NCI-H2171 treated with DMSO at 0.1 percent for 48 hours (cell line): ENCODE measurements at regions not wholly inside any gene's neighbourhood (a gene's known extent, or its start where the extent isn't known, plus 50 kb on each side); places are given as distances from the start of the nearest gene placed in this dataset.
A peak's percentile ranks its signal among the peaks of the same experiment; 100 is the strongest.

Experiments
- DNase-seq: peaks from one replicate; lab custom pipeline; 2025; lab: John Stamatoyannopoulos, UW

DNA sequence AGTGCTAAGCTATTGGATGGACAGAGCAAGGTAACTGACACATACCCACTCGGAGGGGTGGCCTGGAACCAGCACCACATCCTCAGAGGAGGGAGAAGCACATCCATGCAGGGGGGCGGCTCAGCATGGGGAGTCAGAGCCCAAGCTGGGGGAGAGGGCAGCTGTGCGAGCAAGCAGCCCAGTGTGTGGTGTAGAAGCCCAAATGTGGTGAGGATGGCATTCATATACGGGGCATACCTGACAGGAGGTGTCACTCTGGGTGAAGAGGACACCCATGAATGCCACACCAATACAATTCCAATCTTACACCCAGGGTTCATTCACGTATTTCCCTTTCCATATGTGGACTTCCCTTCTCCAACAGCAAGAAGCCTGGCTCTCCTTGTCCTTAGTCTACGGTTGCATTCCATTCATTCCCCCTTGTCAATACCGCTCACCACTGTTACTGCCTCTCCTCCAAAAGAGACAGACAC, 58.7 kb upstream of the ACAN start:
- DNase-seq, result no peak

DNA sequence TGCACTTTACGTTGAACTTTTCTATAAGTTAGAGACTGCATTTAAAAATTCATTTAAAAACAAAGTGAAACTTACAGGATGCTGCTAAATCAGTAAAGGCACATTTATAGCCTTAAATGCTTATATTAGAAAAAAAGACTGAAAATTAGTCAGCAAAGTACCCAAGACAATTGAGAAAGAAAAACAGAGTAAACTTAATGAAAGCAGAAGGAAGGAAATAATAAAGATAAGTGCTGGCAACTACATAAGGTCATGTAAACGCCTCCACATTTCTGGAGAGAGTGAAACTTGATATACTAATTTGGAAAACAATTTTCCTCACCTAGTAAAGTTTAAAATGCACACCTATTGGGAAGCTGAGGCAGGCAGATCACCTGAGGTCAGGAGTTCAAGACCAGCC, 58.2 kb upstream of the ACAN start:
- no peak for DNase-seq

DNA sequence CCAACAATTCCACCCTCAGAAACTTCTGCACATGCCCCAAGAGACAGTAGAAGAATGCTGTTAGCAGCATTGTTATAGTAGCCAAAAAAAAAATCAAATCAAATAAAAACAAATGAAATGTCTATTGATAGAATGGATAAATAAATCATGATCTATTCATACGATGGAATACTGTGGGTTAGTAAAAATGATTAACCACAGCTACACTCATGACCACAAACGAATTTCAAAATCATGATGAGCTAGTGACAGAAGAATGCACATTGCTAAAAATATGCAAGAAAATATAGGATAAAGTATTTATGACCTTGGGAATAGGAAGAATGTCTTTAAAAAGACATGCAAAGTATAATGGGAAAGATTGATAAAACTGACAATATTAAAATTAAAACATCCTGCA, 57.5 kb upstream of the ACAN start:
- DNase-seq, result no peak

DNA sequence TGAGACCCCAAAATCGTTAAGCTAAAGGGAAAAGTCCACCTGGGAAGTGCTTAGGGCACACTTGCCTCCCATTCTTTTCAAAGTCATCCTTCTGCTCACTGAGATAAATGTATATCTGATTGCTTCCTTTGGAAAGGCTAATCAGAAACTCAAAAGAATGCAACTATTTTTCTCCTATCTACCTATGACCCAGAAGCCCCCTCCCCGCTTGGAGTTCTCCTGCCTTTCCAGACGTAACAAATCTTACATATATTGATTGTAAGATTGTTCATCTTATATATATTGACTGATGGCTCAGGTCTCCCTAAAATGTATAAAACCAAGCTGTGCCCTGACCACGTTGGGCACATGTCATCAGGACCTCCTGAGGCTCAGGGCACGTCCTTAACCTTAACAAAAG, 56.8 kb upstream of the ACAN start:
- DNase-seq, result no peak

DNA sequence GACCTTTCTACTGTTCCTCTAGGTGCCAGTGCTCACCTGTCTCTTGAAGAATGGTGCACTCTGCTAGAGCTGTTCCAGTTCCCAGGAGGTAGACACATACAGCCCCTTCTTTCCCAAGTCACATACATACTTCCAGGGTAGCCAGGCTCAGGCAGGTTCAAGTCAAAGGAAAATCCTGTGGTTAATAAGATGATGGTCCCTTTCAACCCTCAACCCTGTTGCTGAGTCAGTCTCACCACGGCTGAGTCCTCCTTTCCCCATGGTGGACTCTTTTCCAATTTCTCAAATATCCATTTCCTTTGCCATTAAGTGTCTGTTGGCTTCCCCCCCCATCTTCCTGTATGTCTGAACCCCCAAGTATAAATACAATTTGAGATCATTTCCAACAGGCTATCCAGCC, 56.1 kb upstream of the ACAN start:
- DNase-seq, result no peak

DNA sequence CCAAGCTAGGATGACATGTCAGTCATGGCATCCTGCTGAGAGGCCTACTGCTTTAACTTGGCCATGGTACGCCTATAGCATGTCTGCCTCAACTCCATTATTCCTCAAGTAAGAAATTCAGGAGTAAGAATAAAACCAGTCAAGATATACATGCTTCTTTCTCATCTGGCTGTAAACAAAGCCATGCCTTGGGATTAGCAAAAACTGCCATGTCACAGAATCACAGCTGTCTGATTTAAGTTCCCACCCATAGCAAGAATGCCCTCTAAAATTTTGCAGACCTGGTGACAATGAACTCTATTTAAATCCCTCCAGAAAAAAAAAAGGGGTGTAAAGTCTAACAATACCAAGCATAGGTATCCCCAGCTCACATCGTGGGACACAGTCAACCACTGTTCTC, 55.6 kb upstream of the ACAN start:
- DNase-seq, result no peak

DNA sequence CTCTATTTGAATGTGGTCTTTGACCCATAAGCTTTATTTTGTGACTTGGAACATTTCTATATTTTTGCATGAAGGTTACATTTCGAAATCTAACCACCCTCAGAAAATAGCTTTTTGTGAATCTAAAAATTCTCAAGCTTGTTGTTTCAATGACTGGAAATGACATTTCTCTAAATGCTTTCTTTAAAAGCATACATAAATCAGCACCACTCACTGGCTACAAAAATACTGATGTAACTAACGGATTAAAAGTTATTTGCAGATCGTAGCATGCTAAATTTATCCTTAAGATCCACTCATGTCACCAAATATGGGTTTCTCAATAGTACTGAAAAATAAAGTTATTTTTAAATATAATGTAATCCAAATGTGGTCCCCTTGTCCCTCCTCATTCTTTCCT, 55.2 kb upstream of the ACAN start:
- no peak for DNase-seq

DNA sequence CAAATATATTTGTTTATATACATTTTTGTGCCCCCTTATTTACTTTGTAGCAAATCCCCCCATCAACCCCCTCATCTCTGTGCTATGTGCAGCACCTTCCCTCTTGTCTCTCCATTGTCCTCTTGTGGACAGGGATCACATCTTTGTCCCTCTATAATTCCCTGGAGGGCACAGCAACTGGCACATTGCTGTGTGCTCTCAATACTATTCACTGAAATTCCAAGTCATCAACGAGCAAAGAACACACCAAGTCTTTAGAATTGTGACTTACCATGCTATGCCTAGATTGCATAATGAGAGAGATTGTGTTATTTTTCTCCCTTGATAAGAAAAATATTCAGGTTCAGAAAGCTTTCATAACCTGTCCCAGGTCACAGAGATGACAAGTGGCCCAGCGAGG, 54.6 kb upstream of the ACAN start:
- no peak for DNase-seq

DNA sequence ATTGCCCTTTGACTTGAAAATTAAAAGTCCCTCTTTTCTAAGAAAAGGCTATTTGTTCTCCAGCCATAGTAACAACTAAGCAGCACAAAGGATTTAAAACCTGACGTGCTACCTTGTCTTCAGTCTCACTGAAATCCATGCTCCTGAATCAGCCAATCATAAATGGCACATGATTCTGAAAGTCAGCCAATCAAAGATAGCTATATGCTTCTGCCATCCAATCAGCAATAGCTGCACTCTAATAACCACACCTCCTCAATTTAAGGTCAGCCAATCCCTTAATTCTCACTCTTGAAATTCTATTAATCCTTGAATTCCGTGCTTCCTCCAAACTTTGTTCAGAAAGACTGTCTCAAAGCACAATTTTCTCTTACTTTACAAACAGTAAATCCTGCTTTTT, 53.5 kb upstream of the ACAN start:
- DNase-seq, result no peak

DNA sequence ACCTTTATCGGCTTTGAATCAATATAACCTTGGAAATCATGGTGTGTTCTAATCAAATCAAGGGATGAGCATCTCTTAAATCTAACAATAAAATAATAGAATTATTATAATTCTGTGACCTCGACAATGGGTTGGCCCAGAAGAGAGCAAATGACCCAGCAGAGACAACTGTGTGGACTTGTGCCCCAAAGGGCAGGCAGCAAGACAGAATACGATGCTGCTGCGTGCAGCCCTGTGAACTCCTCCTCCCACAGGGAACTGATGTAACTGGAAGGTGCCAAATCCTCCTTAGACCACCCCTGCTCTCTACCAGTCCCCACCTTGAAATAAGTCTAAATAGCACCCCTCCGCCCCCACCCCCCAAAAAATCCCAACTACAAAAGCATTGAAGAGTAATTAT, 50.7 kb upstream of the ACAN start:
- no peak for DNase-seq

DNA sequence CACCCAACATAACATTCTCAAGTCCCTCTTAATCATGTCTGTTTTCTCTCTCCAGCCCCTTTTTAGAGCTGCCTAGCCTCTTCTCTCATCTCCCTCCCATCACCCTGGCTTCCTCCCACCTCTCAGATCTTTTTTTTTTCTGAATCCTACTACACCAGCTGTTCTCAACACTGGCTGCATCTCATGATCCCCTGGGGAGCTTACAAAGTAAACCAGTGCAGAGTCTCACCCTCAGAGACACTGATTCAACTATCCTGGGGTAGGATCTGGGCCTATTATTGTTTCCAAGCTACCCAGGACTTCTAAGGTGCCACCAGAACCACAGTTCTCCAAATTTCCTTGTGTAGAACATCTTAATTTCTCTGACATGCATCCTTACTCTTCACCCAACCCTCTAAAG, 50.3 kb upstream of the ACAN start:
- DNase-seq, result peak; percentile 93
